H9 (cell line): ENCODE measurements at regions not wholly inside any gene's neighbourhood (a gene's known extent, or its start where the extent isn't known, plus 50 kb on each side); places are given as distances from the start of the nearest gene placed in this dataset.

Experiments
- DNase-seq: peaks from one replicate; pipeline ENCODE4 v3.0.0-alpha.2; 2017
- H2AFZ ChIP-seq: one replicate; pipeline ENCODE4 v1.6.1; 2013; ENCODE audit warnings: mild to moderate bottlenecking, low read length, control low read depth, moderate library complexity
- H2AK5ac ChIP-seq: 2 replicates; pipeline ENCODE4 v1.6.1; 2013; ENCODE audit warnings: low read length, control low read depth, mixed read lengths; ENCODE audit not compliant: insufficient read length
- H2BK120ac ChIP-seq: one replicate; pipeline ENCODE4 v1.6.1; 2013; ENCODE audit warnings: low read depth, mild to moderate bottlenecking, low read length, control low read depth, inconsistent platforms; ENCODE audit not compliant: poor library complexity, severe bottlenecking
- H2BK12ac ChIP-seq: 2 replicates; pipeline ENCODE4 v1.6.1; 2013; ENCODE audit warnings: low read length, control low read depth, mixed read lengths, low read depth; ENCODE audit not compliant: insufficient read length
- H2BK15ac ChIP-seq: 2 replicates; pipeline ENCODE4 v1.6.1; 2013; ENCODE audit warnings: low read depth, low read length, control low read depth
- H2BK20ac ChIP-seq: one replicate; pipeline ENCODE4 v1.6.1; 2013; ENCODE audit warnings: low read depth, mild to moderate bottlenecking, low read length, control low read depth, inconsistent platforms; ENCODE audit not compliant: poor library complexity, severe bottlenecking
- H2BK5ac ChIP-seq: 2 replicates; pipeline ENCODE4 v1.6.1; 2013; ENCODE audit warnings: low read length, control low read depth, mixed read lengths; ENCODE audit not compliant: insufficient read length
- H3K14ac ChIP-seq: 2 replicates; pipeline ENCODE4 v1.6.1; 2013; ENCODE audit warnings: low read length, control low read depth; ENCODE audit not compliant: insufficient read depth
- H3K18ac ChIP-seq: 2 replicates; pipeline ENCODE4 v1.6.1; 2013; ENCODE audit warnings: low read depth, mild to moderate bottlenecking, mixed read lengths, low read length, control low read depth; ENCODE audit not compliant: insufficient read length
- H3K23ac ChIP-seq: 2 replicates; pipeline ENCODE4 v1.6.1; 2013; ENCODE audit warnings: low read length, control low read depth, mixed read lengths, low read depth; ENCODE audit not compliant: insufficient read length
- H3K23me2 ChIP-seq: 2 replicates; pipeline ENCODE4 v1.6.1; 2013; ENCODE audit warnings: low read depth, mild to moderate bottlenecking, mixed read lengths, low read length, control low read depth; ENCODE audit not compliant: insufficient read length, poor library complexity, severe bottlenecking
- H3K27ac ChIP-seq: 2 replicates; pipeline ENCODE4 v1.5.1; 2013; ENCODE audit warnings: low read length, control low read depth, mixed read lengths, low read depth; ENCODE audit not compliant: insufficient read length
- H3K27me3 ChIP-seq: 2 replicates; pipeline ENCODE4 v1.6.1; 2013; ENCODE audit warnings: low read length, control low read depth, inconsistent platforms; ENCODE audit not compliant: insufficient read depth
- H3K4ac ChIP-seq: 2 replicates; pipeline ENCODE4 v1.6.1; 2013; ENCODE audit warnings: low read depth, mild to moderate bottlenecking, control low read depth, inconsistent platforms, low read length, moderate library complexity
- H3K4me1 ChIP-seq: 2 replicates; pipeline ENCODE4 v1.6.1; 2013; ENCODE audit warnings: low read length, control low read depth, inconsistent platforms; ENCODE audit not compliant: insufficient read depth
- H3K4me2 ChIP-seq: 2 replicates; pipeline ENCODE4 v1.6.1; 2013; ENCODE audit warnings: low read length, control low read depth, mixed read lengths; ENCODE audit not compliant: insufficient read length, insufficient read depth
- H3K56ac ChIP-seq: 2 replicates; pipeline ENCODE4 v1.6.1; 2013; ENCODE audit warnings: low read depth, mild to moderate bottlenecking, mixed read lengths, low read length, control low read depth; ENCODE audit not compliant: insufficient read length
- H3K79me1 ChIP-seq: 2 replicates; pipeline ENCODE4 v1.6.1; 2013; ENCODE audit warnings: low read depth, mild to moderate bottlenecking, moderate library complexity, low read length, control low read depth, inconsistent platforms; ENCODE audit not compliant: insufficient read depth, poor library complexity, severe bottlenecking
- H3K79me2 ChIP-seq: 2 replicates; pipeline ENCODE4 v1.6.1; 2013; ENCODE audit warnings: low read length, control low read depth, inconsistent platforms; ENCODE audit not compliant: insufficient read depth
- H3K9ac ChIP-seq: 2 replicates; pipeline ENCODE4 v1.6.1; 2013; ENCODE audit warnings: low read length, control low read depth, mixed read lengths; ENCODE audit not compliant: insufficient read length; ENCODE audit errors: extremely low read depth
- H3K9me3 ChIP-seq: one replicate; pipeline ENCODE4 v1.6.1; 2013; ENCODE audit warnings: low read depth, low read length, inconsistent platforms; ENCODE audit not compliant: control insufficient read depth
- H3T11ph ChIP-seq: one replicate; pipeline ENCODE4 v1.6.1; 2013; ENCODE audit warnings: mild to moderate bottlenecking, low read length, control low read depth, inconsistent platforms
- H4K20me1 ChIP-seq: one replicate; pipeline ENCODE4 v1.6.1; 2013; ENCODE audit not compliant: control insufficient read depth, insufficient read length, insufficient read depth
- H4K5ac ChIP-seq: 2 replicates; pipeline ENCODE4 v1.6.1; 2013; ENCODE audit warnings: low read depth, mild to moderate bottlenecking, mixed read lengths, low read length, control low read depth; ENCODE audit not compliant: insufficient read length
- H4K8ac ChIP-seq: replicated peaks from 2 replicates; pipeline ENCODE4 v1.6.1; 2013; ENCODE audit warnings: low read length, control low read depth, mixed read lengths, low read depth; ENCODE audit not compliant: insufficient read length
- H4K91ac ChIP-seq: 2 replicates; pipeline ENCODE4 v1.6.1; 2013; ENCODE audit warnings: low read depth, mild to moderate bottlenecking, moderate library complexity, mixed read lengths, low read length, control low read depth; ENCODE audit not compliant: insufficient read length
- H3K27ac Mint-ChIP-seq, 3 experiments: 2 replicates in 2 of 3; 3 replicates in 1 of 3; pipeline ENCODE4 v1.8.0; 2020 to 2021; ENCODE audit warnings: mixed read lengths in 3 of 3, mild to moderate bottlenecking in 1 of 3, moderate library complexity in 1 of 3
- H3K27me3 Mint-ChIP-seq: 2 replicates; pipeline ENCODE4 v1.8.0; 2021; ENCODE audit warnings: low read depth, mild to moderate bottlenecking, moderate library complexity, mixed read lengths
- H3K36me3 Mint-ChIP-seq, 3 experiments: 2 replicates in 2 of 3; 3 replicates in 1 of 3; pipeline ENCODE4 v1.8.0; 2020 to 2021; ENCODE audit warnings: low read depth in 3 of 3, mixed read lengths in 3 of 3; ENCODE audit not compliant: insufficient read depth in 1 of 3
- H3K4me1 Mint-ChIP-seq, 2 experiments: 2 replicates each; pipeline ENCODE4 v1.8.0; 2020; ENCODE audit warnings: mixed read lengths in 2 of 2
- H3K4me3 Mint-ChIP-seq, 2 experiments: 2 replicates in 1 of 2; 3 replicates in 1 of 2; pipeline ENCODE4 v1.8.0; 2020 to 2021; ENCODE audit warnings: mild to moderate bottlenecking in 2 of 2, mixed read lengths in 2 of 2, moderate library complexity in 1 of 2
- H3K9me3 Mint-ChIP-seq, 2 experiments: 2 replicates in 1 of 2; 3 replicates in 1 of 2; pipeline ENCODE4 v1.8.0; 2020; ENCODE audit warnings: mild to moderate bottlenecking in 2 of 2, mixed read lengths in 2 of 2, moderate library complexity in 1 of 2
- CTCF ChIP-seq: fragments of 200-600 bp; sonication (generic); conservative IDR thresholded peaks from 3 replicates; pipeline ENCODE4 v1.8.0; 2021; ENCODE audit warnings: antibody characterized with exemption, mild to moderate bottlenecking
- WGBS: extraction: QIAGEN DNeasy Blood & Tissue Kit; methylation state at CpG from one replicate; pipeline ENCODE4 v1.1.7; 2013; ENCODE audit warnings: missing lambda C conversion rate, low lambda C conversion rate, mixed read lengths; ENCODE audit not compliant: insufficient read length; ENCODE audit errors: extremely low coverage; 5-methylcytosine and 5-hydroxymethylcytosine counted together

DNA sequence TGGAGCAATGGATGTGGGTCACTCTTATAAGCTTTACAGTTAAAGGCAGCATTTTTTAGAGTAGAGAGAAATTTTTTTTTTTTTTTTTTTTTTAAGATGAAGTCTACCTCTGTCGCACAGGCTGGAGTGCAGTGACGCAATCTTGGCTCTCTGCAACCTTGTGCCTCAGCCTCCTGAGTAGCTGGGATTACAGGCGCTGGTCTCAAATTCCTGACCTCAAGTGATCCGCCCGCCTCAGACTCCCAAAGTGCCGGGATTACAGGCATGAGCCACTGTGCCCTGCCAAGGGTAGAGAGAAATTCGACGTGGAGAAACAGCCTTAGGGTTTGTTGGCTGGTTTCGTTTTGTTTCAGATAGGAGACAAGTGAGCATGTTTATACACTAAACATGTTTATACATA is 594.2 kb upstream of the ADAMTS5 start:
- Histone ChIP-seq H2BK20ac (no peak overlapping the region), H4K20me1 (no peaks in the 10 kb centered on the region), H2BK15ac (no peak overlapping the region), H3K56ac (no peak overlapping the region), H3K23ac (no peak overlapping the region), H2BK120ac (no peak overlapping the region), H3K79me1 (no peaks in the 10 kb centered on the region), H2BK12ac (no peak overlapping the region), H3K18ac (no peak overlapping the region), H2BK5ac (no peak overlapping the region), H3K4me2 (no peak overlapping the region), H4K5ac (no peak overlapping the region), H3K9ac (no peak overlapping the region), H3T11ph (no peak overlapping the region), H3K27me3 (no peaks in the 10 kb centered on the region), H3K4ac (no peak overlapping the region), H3K9me3 (no peaks in the 10 kb centered on the region), H3K79me2 (no peaks in the 10 kb centered on the region), H3K23me2 (no peaks in the 10 kb centered on the region), H2AFZ (no peak overlapping the region), H3K14ac (no peak overlapping the region), H4K91ac (no peak overlapping the region), H4K8ac (no peak overlapping the region), H3K4me1 (peaks cover 2% of the 10 kb centered on the region; the same call in 1 of the 2 replicates), H2AK5ac (no peak overlapping the region), H3K27ac (no peak overlapping the region)
- Mint-ChIP-seq H3K27me3 (no peaks in the 10 kb centered on the region), H3K9me3 (peaks cover 2% of the 10 kb centered on the region in 2 experiments), H3K36me3 (peaks cover 0 to 4% (median 3%) of the 10 kb centered on the region in 3 experiments; a peak in 5 of 7 replicates), H3K4me3 (no peak overlapping the region), H3K27ac (no peak overlapping the region), H3K4me1 (peaks cover 5 to 6% of the 10 kb centered on the region in 2 experiments)
- TF ChIP-seq CTCF: no peak
- no CpG with 5 or more reads among the region's 9 CpGs for WGBS
- no peak for DNase-seq
